ENCODE measurements at regions not wholly inside any gene's neighbourhood (a gene's known extent, or its start where the extent isn't known, plus 50 kb on each side); places are given as distances from the start of the nearest gene placed in this dataset.

DNA sequence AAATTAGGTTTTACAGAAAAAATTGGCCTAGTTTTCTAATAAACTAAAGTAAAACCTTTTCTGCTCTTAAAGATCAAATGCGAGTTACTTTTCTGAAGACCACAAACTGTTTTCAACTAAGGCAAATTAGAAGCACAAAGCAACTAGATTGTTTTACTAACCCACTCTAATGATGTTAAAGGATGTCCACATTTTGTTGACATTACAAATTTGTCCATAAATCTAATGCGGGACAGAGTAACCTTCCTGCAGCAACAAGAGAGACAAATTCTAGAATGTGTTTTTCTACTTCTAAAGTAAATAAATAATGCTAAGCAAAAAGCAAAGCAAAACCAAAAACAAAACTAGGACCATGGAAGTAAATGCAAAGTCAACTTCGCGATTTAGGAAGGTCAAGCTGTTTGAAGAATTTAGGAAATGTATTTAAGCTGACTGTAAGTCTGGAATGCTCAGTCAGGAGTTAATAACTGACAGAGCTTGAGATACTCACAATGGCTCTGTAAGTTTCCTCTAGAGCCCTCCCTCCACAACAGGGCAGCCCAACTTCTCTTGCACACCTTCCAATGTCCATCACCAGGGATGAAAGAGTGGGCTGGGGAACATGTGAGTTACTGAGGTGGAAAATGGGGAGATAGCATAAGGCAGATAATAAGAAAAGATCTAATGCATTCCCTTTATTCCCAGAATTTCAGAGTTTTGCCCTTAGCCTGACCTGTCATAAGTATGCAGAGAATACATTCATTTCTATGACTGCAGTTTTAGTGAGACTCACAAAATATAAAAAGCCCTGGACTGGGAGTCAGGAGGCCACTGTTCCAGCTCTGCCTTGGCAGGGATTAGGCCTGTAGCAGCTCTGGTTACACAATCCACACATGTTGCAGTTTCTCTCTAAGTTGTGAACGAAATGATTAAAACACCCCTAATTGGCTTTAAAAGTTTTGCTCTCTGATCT, 158.8 kb downstream of the FOXA2 start:
- no peak for FAIRE-seq
- ChIA-PET POLR2A (no interaction called here), CTCF (ENCODE audit: low intra/inter-chr PET ratio) (no interaction called here)
- whole genome bisulfite sequencing (ENCODE audit: insufficient coverage, low coverage, missing lambda C conversion rate) = 79% methylated on average over 5 of the region's 5 CpGs
- H3K9me3 ChIP-seq (replicated peaks; ENCODE audit: control insufficient read depth, insufficient read depth, low read depth, low read length) = no peaks in the 10 kb centered on the region
- H3K79me2 ChIP-seq (ENCODE audit: control insufficient read depth, insufficient read depth, low read length) = no peaks in the 10 kb centered on the region
- H3K27ac ChIP-seq (ENCODE audit: extremely low read depth, low read depth, low read length) = no peak overlapping the region
- no peak overlapping the region for H3K4me3 ChIP-seq
- no peaks in the 10 kb centered on the region for H3K9me1 ChIP-seq (ENCODE audit: control insufficient read depth, insufficient read depth, low read length)
- no peak for TF ChIP-seq BRCA1 (IDR thresholded peaks at IDR 0.05)
- no peak for TF ChIP-seq BRCA1 (CRISPR knock-in tag; IDR thresholded peaks at IDR 0.05)
- no peak for TF ChIP-seq RB1 (IDR thresholded peaks at IDR 0.05; ENCODE audit: low read depth)
- no peak for TF ChIP-seq PHF21A (IDR thresholded peaks at IDR 0.05; ENCODE audit: borderline replicate concordance, low read depth)
- no peak for TF ChIP-seq KLF13 (tag; IDR thresholded peaks at IDR 0.05; ENCODE audit: borderline replicate concordance, low read depth)
- TF ChIP-seq KHSRP (IDR thresholded peaks at IDR 0.05) = no peak
- TF ChIP-seq, protein P1, sequence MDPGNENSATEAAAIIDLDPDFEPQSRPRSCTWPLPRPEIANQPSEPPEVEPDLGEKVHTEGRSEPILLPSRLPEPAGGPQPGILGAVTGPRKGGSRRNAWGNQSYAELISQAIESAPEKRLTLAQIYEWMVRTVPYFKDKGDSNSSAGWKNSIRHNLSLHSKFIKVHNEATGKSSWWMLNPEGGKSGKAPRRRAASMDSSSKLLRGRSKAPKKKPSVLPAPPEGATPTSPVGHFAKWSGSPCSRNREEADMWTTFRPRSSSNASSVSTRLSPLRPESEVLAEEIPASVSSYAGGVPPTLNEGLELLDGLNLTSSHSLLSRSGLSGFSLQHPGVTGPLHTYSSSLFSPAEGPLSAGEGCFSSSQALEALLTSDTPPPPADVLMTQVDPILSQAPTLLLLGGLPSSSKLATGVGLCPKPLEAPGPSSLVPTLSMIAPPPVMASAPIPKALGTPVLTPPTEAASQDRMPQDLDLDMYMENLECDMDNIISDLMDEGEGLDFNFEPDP (CRISPR knock-in tag; IDR thresholded peaks at IDR 0.05) = no peak
- no peak for TF ChIP-seq RBM17 (IDR thresholded peaks at IDR 0.05; ENCODE audit: borderline replicate concordance, low read depth, low read length)
- TF ChIP-seq SRF (CRISPR knock-in tag; IDR thresholded peaks at IDR 0.05) = no peak
- TF ChIP-seq PRMT5 (CRISPR knock-in tag; IDR thresholded peaks at IDR 0.05) = no peak
- no peak for TF ChIP-seq ZNF212 (CRISPR knock-in tag; IDR thresholded peaks at IDR 0.05)
- no peak for TF ChIP-seq HNRNPLL (IDR thresholded peaks at IDR 0.05; ENCODE audit: low read depth, low read length, poor library complexity, severe bottlenecking)
- no peak for TF ChIP-seq TRIM24 (IDR thresholded peaks at IDR 0.05)
- TF ChIP-seq, protein P2, sequence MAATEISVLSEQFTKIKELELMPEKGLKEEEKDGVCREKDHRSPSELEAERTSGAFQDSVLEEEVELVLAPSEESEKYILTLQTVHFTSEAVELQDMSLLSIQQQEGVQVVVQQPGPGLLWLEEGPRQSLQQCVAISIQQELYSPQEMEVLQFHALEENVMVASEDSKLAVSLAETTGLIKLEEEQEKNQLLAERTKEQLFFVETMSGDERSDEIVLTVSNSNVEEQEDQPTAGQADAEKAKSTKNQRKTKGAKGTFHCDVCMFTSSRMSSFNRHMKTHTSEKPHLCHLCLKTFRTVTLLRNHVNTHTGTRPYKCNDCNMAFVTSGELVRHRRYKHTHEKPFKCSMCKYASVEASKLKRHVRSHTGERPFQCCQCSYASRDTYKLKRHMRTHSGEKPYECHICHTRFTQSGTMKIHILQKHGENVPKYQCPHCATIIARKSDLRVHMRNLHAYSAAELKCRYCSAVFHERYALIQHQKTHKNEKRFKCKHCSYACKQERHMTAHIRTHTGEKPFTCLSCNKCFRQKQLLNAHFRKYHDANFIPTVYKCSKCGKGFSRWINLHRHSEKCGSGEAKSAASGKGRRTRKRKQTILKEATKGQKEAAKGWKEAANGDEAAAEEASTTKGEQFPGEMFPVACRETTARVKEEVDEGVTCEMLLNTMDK (IDR thresholded peaks at IDR 0.05; ENCODE audit: borderline replicate concordance, insufficient read depth, low read depth, low read length, poor library complexity, severe bottlenecking) = no peak
- intact Hi-C loops (cut with micrococcal nuclease) = no loop called here
- BruUV-seq (replicated peaks) = no TSS peak
- no peak for DNase-seq (ENCODE audit: extremely low read depth in 1 of 4, low spot score in 3 of 4)
- ATAC-seq = no peak
- no peaks in the 10 kb centered on the region for H3K36me3 ChIP-seq (ENCODE audit: control insufficient read depth, insufficient read depth, low read length)
- H3K9ac ChIP-seq (ENCODE audit: insufficient read depth in 1 of 2, low read depth in 2 of 2, low read length in 2 of 2) = no peak overlapping the region
- H3K4me2 ChIP-seq (ENCODE audit: insufficient read depth, low read length) = no peak overlapping the region
- H3K27me3 ChIP-seq (ENCODE audit: control insufficient read depth in 2 of 2, insufficient read depth in 2 of 2, low read length in 2 of 2) = no peaks in the 10 kb centered on the region
- peaks cover 7 to 19% of the 10 kb centered on the region in 2 experiments; a peak in 3 of 5 replicates for H3K4me1 ChIP-seq (replicated peaks in 1 of 2; ENCODE audit: control insufficient read depth in 2 of 2, insufficient read depth in 2 of 2, low read length in 2 of 2)
- H2AFZ ChIP-seq (ENCODE audit: low read depth, low read length) = no peak overlapping the region
- H4K20me1 ChIP-seq (replicated peaks; ENCODE audit: control insufficient read depth, insufficient read depth, low read length) = no peaks in the 10 kb centered on the region
- in situ Hi-C loops (cut with MboI) = no loop called here

Measured in K562 (cell line).